Endodermal cell (in vitro differentiated cells): ENCODE measurements at regions not wholly inside any gene's neighbourhood (a gene's known extent, or its start where the extent isn't known, plus 50 kb on each side); places are given as distances from the start of the nearest gene placed in this dataset.

Experiments
- DNase-seq: peaks from one replicate; pipeline ENCODE4 v3.0.0-alpha.2; 2017
- H3K27ac ChIP-seq: 2 replicates; pipeline ENCODE4 v1.5.1; 2013; ENCODE audit warnings: mild to moderate bottlenecking, low read depth, low read length, moderate library complexity
- H3K27me3 ChIP-seq: 2 replicates; pipeline ENCODE4 v1.6.1; 2013; ENCODE audit warnings: mild to moderate bottlenecking, low read length, moderate library complexity; ENCODE audit not compliant: insufficient read depth, control insufficient read depth, poor library complexity, severe bottlenecking
- H3K36me3 ChIP-seq: 2 replicates; pipeline ENCODE4 v1.7.0; 2013; ENCODE audit warnings: mild to moderate bottlenecking, low read length, moderate library complexity; ENCODE audit not compliant: control insufficient read depth, insufficient read depth
- H3K4me1 ChIP-seq: one replicate; pipeline ENCODE4 v1.7.0; 2013; ENCODE audit warnings: low read length; ENCODE audit not compliant: control insufficient read depth, insufficient read depth
- H3K4me3 ChIP-seq: 2 replicates; pipeline ENCODE4 v1.5.1; 2013; ENCODE audit warnings: mild to moderate bottlenecking, low read length, moderate library complexity
- H3K9ac ChIP-seq: 2 replicates; pipeline ENCODE4 v1.6.1; 2013; ENCODE audit warnings: mild to moderate bottlenecking, low read length, moderate library complexity; ENCODE audit not compliant: poor library complexity, severe bottlenecking; ENCODE audit errors: extremely low read depth
- H3K9me3 ChIP-seq: 2 replicates; pipeline ENCODE4 v1.6.1; 2013; ENCODE audit warnings: mild to moderate bottlenecking, low read length, moderate library complexity; ENCODE audit not compliant: control insufficient read depth
- H3K27ac Mint-ChIP-seq: 2 replicates; pipeline ENCODE4 v1.8.0; 2020; ENCODE audit warnings: mixed read lengths
- H3K27me3 Mint-ChIP-seq: 2 replicates; pipeline ENCODE4 v1.8.0; 2021; ENCODE audit warnings: mild to moderate bottlenecking, mixed read lengths; ENCODE audit not compliant: insufficient read depth
- H3K36me3 Mint-ChIP-seq: 2 replicates; pipeline ENCODE4 v1.8.0; 2020; ENCODE audit warnings: low read depth, mixed read lengths
- H3K4me1 Mint-ChIP-seq: 2 replicates; pipeline ENCODE4 v1.8.0; 2020; ENCODE audit warnings: mixed read lengths
- H3K4me3 Mint-ChIP-seq: 2 replicates; pipeline ENCODE4 v1.8.0; 2020; ENCODE audit warnings: mild to moderate bottlenecking, moderate library complexity, mixed read lengths
- H3K9me3 Mint-ChIP-seq: 2 replicates; pipeline ENCODE4 v1.8.0; 2020; ENCODE audit warnings: mild to moderate bottlenecking, mixed read lengths
- CTCF ChIP-seq: fragments of 200-600 bp; sonication (generic); conservative IDR thresholded peaks from 2 replicates; pipeline ENCODE4 v1.5.0; 2021; ENCODE audit warnings: antibody characterized with exemption, mild to moderate bottlenecking
- WGBS, 2 experiments: methylation state at CpG; one replicate each; pipeline versions ENCODE4 v1.1.5 to v1.1.7; 2013; ENCODE audit warnings: missing lambda C conversion rate in 2 of 2, mixed read lengths in 1 of 2; ENCODE audit not compliant: insufficient coverage in 1 of 2, insufficient read length in 1 of 2; 5-methylcytosine and 5-hydroxymethylcytosine counted together

GRCh38 chr16:72332926-72333325 lies 161.0 kb upstream of the PMFBP1 start:
- H3K36me3 ChIP-seq: peaks cover 3% of the 10 kb centered on the region
- H3K4me1 Mint-ChIP-seq: peaks cover 2% of the 10 kb centered on the region
- no peak overlapping the region for H3K4me3 Mint-ChIP-seq
- no peaks in the 10 kb centered on the region for H3K27me3 Mint-ChIP-seq
- no peaks in the 10 kb centered on the region for H3K27me3 ChIP-seq
- H3K27ac Mint-ChIP-seq: no peak overlapping the region
- H3K9ac ChIP-seq: no peak overlapping the region
- 100% methylated on average over 2 of the region's 2 CpGs; no CpG with 5 or more reads in 1 of the 2 experiments for whole genome bisulfite sequencing, 2 experiments
- H3K4me1 ChIP-seq: no peaks in the 10 kb centered on the region
- peaks cover 38% of the 10 kb centered on the region for H3K9me3 ChIP-seq
- no peak for DNase-seq
- no peak overlapping the region for H3K27ac ChIP-seq
- no peak overlapping the region for H3K4me3 ChIP-seq
- H3K9me3 Mint-ChIP-seq: peaks cover 46% of the 10 kb centered on the region
- peaks cover 33% of the 10 kb centered on the region for H3K36me3 Mint-ChIP-seq
- no peak for TF ChIP-seq CTCF

GRCh38 chr16:72324578-72324977 lies 152.6 kb upstream of the PMFBP1 start:
- peaks cover 46% of the 10 kb centered on the region for H3K9me3 ChIP-seq
- no peaks in the 10 kb centered on the region for H3K36me3 ChIP-seq
- H3K27ac ChIP-seq: no peak overlapping the region
- H3K27me3 ChIP-seq: no peaks in the 10 kb centered on the region
- Mint-ChIP-seq H3K27me3 (no peaks in the 10 kb centered on the region), H3K9me3 (peaks cover 90% of the 10 kb centered on the region), H3K4me3 (no peak overlapping the region), H3K4me1 (no peaks in the 10 kb centered on the region), H3K36me3 (peaks cover 88% of the 10 kb centered on the region), H3K27ac (no peak overlapping the region)
- no peak overlapping the region for H3K9ac ChIP-seq
- H3K4me1 ChIP-seq: no peaks in the 10 kb centered on the region
- 91 to 95% methylated on average over 5 to 7 of the region's 7 CpGs for WGBS, 2 experiments
- TF ChIP-seq CTCF: no peak
- no peak overlapping the region for H3K4me3 ChIP-seq
- DNase-seq: no peak

GRCh38 chr16:72317446-72317845 lies 145.5 kb upstream of the PMFBP1 start:
- H3K4me1 ChIP-seq: no peaks in the 10 kb centered on the region
- no peak overlapping the region for H3K27ac ChIP-seq
- WGBS, 2 experiments: 85 to 100% methylated on average over 2 of the region's 2 CpGs
- no peaks in the 10 kb centered on the region for H3K27me3 ChIP-seq
- TF ChIP-seq CTCF: no peak
- peaks cover 7% of the 10 kb centered on the region for H3K4me1 Mint-ChIP-seq
- DNase-seq: no peak
- peak overlapping the region; percentile 5 for H3K4me3 ChIP-seq
- no peak overlapping the region for H3K4me3 Mint-ChIP-seq
- no peak overlapping the region for H3K27ac Mint-ChIP-seq
- H3K36me3 Mint-ChIP-seq: peaks cover 51% of the 10 kb centered on the region
- H3K9me3 Mint-ChIP-seq: peaks cover 45% of the 10 kb centered on the region
- H3K36me3 ChIP-seq: no peaks in the 10 kb centered on the region
- no peak overlapping the region for H3K9ac ChIP-seq
- H3K27me3 Mint-ChIP-seq: no peaks in the 10 kb centered on the region
- H3K9me3 ChIP-seq: peaks cover 56% of the 10 kb centered on the region
